ENCODE measurements at regions not wholly inside any gene's neighbourhood (a gene's known extent, or its start where the extent isn't known, plus 50 kb on each side); places are given as distances from the start of the nearest gene placed in this dataset.

DNA sequence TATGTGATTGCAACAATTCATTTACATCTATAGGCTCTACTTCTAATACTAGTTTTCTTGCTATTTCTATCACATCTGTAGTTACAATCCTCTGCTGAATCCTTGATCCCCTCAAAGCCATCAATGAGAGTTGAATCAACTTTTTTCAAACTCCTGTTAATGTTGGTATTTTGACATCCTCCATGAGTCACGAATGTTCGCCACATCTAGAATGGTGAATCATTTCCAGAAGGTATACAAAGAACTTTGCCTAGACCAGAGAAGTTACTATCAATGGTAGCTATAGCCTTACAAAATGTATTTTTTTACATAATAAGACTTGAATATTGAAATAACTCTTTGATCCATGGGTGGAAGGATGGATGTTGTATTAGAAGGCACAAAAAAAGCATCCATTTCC lies 110.0 kb downstream of the AMY1C start:
- TF ChIP-seq KAT2B (IDR thresholded peaks at IDR 0.05; ENCODE audit: borderline replicate concordance, low read depth, low read length), result no peak
- TF ChIP-seq ZNF10 (CRISPR knock-in tag; IDR thresholded peaks at IDR 0.05; ENCODE audit: borderline replicate concordance, low read depth), result no peak
